GM23338 (cell line): ENCODE measurements at regions not wholly inside any gene's neighbourhood (a gene's known extent, or its start where the extent isn't known, plus 50 kb on each side); places are given as distances from the start of the nearest gene placed in this dataset.

Source experiments
- EZH2phosphoT487 ChIP-seq: fragments of 200-600 bp; sonication (generic); IDR thresholded peaks from one replicate; pipeline ENCODE4 v1.8.1; 2018; ENCODE audit warnings: antibody characterized with exemption; ENCODE audit not compliant: unreplicated experiment
- NANOG ChIP-seq: IDR thresholded peaks from 2 replicates; pipeline ENCODE4 v1.6.1; 2016; ENCODE audit warnings: antibody characterized with exemption, borderline replicate concordance
- ZNF114 ChIP-seq: fragments of 250-450 bp; sonication (Bioruptor Pico); IDR thresholded peaks from 2 replicates; pipeline ENCODE4 v1.5.0; 2020; ENCODE audit warnings: mild to moderate bottlenecking, moderate library complexity
- TF ChIP-seq, protein P1 (sequence below), 2 experiments: fragments of 200-600 bp in 1 of 2; sonication (generic) in 1 of 2; conservative IDR thresholded peaks; 2 replicates each; pipeline versions ENCODE4 v1.5.1 to v1.6.1; 2016 to 2017; ENCODE audit warnings: antibody characterized with exemption in 2 of 2, low read depth in 2 of 2, mild to moderate bottlenecking in 2 of 2, moderate library complexity in 1 of 2

DNA sequence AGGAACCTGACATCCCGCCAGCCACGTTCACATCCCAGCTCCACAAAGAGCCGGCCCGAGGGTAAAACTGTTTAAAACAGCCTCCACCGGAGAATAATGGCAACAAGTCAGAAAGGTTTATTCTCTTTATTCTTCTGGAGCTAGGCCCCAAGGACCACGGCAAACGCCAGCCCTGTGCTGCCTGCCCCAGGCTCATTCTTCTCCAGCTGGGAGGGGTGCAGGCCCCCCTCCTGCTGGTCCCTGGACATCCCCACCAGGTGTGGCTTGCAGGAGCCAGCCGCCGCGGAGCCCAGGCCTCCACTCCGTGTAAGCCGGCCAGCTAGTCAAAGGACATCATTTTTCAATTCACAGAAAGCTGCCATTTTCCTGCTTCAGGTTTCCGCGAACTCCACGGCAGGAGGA, 65.8 kb upstream of the SALL3 start:
- TF ChIP-seq, protein P1, sequence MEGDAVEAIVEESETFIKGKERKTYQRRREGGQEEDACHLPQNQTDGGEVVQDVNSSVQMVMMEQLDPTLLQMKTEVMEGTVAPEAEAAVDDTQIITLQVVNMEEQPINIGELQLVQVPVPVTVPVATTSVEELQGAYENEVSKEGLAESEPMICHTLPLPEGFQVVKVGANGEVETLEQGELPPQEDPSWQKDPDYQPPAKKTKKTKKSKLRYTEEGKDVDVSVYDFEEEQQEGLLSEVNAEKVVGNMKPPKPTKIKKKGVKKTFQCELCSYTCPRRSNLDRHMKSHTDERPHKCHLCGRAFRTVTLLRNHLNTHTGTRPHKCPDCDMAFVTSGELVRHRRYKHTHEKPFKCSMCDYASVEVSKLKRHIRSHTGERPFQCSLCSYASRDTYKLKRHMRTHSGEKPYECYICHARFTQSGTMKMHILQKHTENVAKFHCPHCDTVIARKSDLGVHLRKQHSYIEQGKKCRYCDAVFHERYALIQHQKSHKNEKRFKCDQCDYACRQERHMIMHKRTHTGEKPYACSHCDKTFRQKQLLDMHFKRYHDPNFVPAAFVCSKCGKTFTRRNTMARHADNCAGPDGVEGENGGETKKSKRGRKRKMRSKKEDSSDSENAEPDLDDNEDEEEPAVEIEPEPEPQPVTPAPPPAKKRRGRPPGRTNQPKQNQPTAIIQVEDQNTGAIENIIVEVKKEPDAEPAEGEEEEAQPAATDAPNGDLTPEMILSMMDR (conservative IDR thresholded peaks at IDR 0.05; ENCODE audit: low read depth in 2 of 2) = no peak
- TF ChIP-seq NANOG = no peak
- TF ChIP-seq ZNF114 (CRISPR knock-in tag) = no peak
- no peak for TF ChIP-seq EZH2phosphoT487
